ENCODE measurements at regions not wholly inside any gene's neighbourhood (a gene's known extent, or its start where the extent isn't known, plus 50 kb on each side); places are given as distances from the start of the nearest gene placed in this dataset.

DNA sequence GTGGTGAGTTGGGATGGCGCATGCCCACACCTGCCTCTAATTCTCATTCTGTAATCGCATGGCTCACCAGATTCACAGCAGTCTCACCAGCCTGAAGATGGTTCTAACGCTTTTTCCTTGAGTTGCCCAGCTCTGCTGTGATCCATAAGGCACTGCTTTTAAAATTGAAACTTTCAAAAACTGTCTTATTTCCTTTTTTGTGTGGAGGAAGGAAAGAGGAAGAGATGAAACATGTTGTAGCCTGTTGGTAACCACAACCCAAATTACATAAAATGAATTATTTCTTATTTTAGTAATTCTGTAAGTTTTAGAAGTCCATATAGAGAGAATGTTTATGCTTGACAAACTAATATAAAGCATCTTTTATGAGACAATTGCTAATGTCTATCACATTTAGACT lies 165.4 kb downstream of the RBM43 start:
- no peak for TF ChIP-seq EZH2 (IDR thresholded peaks at IDR 0.05)
- TF ChIP-seq, protein P1, sequence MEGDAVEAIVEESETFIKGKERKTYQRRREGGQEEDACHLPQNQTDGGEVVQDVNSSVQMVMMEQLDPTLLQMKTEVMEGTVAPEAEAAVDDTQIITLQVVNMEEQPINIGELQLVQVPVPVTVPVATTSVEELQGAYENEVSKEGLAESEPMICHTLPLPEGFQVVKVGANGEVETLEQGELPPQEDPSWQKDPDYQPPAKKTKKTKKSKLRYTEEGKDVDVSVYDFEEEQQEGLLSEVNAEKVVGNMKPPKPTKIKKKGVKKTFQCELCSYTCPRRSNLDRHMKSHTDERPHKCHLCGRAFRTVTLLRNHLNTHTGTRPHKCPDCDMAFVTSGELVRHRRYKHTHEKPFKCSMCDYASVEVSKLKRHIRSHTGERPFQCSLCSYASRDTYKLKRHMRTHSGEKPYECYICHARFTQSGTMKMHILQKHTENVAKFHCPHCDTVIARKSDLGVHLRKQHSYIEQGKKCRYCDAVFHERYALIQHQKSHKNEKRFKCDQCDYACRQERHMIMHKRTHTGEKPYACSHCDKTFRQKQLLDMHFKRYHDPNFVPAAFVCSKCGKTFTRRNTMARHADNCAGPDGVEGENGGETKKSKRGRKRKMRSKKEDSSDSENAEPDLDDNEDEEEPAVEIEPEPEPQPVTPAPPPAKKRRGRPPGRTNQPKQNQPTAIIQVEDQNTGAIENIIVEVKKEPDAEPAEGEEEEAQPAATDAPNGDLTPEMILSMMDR (IDR thresholded peaks at IDR 0.05), result no peak
